ENCODE measurements at regions not wholly inside any gene's neighbourhood (a gene's known extent, or its start where the extent isn't known, plus 50 kb on each side); places are given as distances from the start of the nearest gene placed in this dataset.

DNA sequence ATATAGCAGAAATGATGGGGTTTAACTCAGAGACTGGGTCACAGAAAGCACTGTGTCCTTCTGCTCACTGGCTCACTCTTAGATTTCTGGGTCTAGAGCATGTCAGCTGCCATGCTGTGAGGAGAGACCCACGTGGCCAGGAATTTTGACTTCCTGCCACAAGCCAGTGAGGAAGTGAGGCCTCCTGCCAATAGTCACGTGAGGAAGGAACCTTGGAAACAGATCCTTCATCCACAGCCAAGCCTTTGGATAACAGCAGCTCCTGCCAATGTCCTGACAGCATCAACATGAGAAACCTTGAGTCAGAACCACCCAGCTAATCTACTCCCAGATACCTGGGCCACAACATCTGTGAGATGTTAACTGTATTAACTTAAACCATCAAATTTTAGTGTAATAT is 114.5 kb upstream of the PLPPR5 start:
- TF ChIP-seq, protein P1, sequence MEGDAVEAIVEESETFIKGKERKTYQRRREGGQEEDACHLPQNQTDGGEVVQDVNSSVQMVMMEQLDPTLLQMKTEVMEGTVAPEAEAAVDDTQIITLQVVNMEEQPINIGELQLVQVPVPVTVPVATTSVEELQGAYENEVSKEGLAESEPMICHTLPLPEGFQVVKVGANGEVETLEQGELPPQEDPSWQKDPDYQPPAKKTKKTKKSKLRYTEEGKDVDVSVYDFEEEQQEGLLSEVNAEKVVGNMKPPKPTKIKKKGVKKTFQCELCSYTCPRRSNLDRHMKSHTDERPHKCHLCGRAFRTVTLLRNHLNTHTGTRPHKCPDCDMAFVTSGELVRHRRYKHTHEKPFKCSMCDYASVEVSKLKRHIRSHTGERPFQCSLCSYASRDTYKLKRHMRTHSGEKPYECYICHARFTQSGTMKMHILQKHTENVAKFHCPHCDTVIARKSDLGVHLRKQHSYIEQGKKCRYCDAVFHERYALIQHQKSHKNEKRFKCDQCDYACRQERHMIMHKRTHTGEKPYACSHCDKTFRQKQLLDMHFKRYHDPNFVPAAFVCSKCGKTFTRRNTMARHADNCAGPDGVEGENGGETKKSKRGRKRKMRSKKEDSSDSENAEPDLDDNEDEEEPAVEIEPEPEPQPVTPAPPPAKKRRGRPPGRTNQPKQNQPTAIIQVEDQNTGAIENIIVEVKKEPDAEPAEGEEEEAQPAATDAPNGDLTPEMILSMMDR (IDR thresholded peaks at IDR 0.05; ENCODE audit: insufficient read depth, low read length, severe bottlenecking), result no peak
- no peak for DNase-seq (ENCODE audit: low read depth)
- FAIRE-seq, result no peak

DNA sequence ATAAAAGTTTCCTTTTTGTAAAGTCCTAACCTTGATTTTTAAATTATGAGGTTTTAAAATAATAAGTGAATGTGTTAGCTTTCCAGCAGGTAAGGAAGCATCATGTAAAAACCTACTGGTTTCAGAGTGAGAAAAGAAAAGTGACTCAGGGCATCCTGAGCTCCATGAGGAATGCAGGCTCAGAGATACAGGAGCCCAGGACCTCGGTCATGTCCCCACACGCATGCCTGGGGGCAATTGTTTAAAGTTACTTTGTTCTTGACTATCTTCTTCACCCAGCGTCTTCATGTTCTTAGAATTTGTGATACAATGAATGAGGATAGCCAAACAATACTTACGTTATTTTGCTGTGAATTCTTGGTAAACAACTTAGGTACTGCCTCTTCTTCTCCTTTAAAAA is 117.4 kb upstream of the PLPPR5 start:
- TF ChIP-seq, protein P1 (IDR thresholded peaks at IDR 0.05; ENCODE audit: insufficient read depth, low read length, severe bottlenecking), result no peak
- no peak for FAIRE-seq
- Histone ChIP-seq H3K27me3 (ENCODE audit: control insufficient read depth, insufficient read depth, low read length) (no peaks in the 10 kb centered on the region), H3K36me3 (ENCODE audit: control insufficient read depth, insufficient read depth, low read length) (no peaks in the 10 kb centered on the region), H3K4me3 (ENCODE audit: low read depth, low read length) (no peak overlapping the region)
- peak; percentile 73 for DNase-seq (ENCODE audit: low read depth)

More for the DNA sequence above, 114.5 kb upstream of the PLPPR5 start:
- H3K36me3 ChIP-seq (ENCODE audit: control insufficient read depth, insufficient read depth, low read length), result no peaks in the 10 kb centered on the region
- no peaks in the 10 kb centered on the region for H3K27me3 ChIP-seq (ENCODE audit: control insufficient read depth, insufficient read depth, low read length)
- H3K4me3 ChIP-seq (ENCODE audit: low read depth, low read length), result no peak overlapping the region

DNA sequence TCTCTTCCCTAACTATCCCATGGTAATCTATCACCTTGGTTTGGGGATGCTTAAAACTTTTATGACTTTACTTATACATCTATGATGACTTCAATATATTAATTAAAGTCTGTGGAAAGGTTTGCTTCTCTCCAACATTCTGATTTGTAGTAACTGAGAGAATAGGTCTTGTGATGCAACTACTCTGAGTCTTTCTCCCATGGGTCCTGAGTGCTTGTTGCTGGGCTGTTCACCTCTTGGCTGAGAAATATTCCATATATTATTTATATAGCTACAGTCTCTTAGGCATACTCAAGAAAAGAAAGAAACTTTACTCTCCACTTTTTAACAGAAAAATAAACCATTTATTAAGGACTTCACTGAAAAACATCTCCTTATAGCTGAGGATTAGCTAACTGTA is 119.3 kb upstream of the PLPPR5 start:
- TF ChIP-seq, protein P1 (IDR thresholded peaks at IDR 0.05; ENCODE audit: insufficient read depth, low read length, severe bottlenecking), result no peak
- no peaks in the 10 kb centered on the region for H3K27me3 ChIP-seq (ENCODE audit: control insufficient read depth, insufficient read depth, low read length)
- no peak for FAIRE-seq
- DNase-seq (ENCODE audit: low read depth), result no peak
- no peak overlapping the region for H3K4me3 ChIP-seq (ENCODE audit: low read depth, low read length)
- H3K36me3 ChIP-seq (ENCODE audit: control insufficient read depth, insufficient read depth, low read length), result no peaks in the 10 kb centered on the region

DNA sequence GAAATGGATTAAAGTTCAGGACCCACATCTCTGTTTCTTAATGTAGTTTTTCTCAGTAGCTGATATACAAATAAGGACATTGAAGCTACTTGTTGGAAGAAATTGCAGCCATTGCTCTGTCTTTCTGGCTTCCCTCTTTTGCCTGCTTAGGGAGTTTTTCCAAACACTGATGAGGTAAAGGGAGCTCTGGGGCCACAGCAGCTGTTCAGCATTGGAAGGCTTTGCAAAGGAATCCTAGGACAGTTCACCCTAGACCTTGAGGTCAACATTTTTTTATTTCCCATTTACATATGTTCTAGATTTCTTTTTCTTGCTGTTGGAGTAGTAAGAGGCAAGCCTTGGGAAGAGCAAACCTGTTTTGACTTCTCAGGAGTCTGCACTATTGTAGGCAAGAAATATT is 126.9 kb upstream of the PLPPR5 start:
- DNase-seq (ENCODE audit: low read depth) (no peak), FAIRE-seq (no peak)
- Histone ChIP-seq H3K27me3 (ENCODE audit: control insufficient read depth, insufficient read depth, low read length) (no peaks in the 10 kb centered on the region), H3K36me3 (ENCODE audit: control insufficient read depth, insufficient read depth, low read length) (no peaks in the 10 kb centered on the region), H3K4me3 (ENCODE audit: low read depth, low read length) (no peak overlapping the region)
- TF ChIP-seq, protein P1 (IDR thresholded peaks at IDR 0.05; ENCODE audit: insufficient read depth, low read length, severe bottlenecking), result no peak

DNA sequence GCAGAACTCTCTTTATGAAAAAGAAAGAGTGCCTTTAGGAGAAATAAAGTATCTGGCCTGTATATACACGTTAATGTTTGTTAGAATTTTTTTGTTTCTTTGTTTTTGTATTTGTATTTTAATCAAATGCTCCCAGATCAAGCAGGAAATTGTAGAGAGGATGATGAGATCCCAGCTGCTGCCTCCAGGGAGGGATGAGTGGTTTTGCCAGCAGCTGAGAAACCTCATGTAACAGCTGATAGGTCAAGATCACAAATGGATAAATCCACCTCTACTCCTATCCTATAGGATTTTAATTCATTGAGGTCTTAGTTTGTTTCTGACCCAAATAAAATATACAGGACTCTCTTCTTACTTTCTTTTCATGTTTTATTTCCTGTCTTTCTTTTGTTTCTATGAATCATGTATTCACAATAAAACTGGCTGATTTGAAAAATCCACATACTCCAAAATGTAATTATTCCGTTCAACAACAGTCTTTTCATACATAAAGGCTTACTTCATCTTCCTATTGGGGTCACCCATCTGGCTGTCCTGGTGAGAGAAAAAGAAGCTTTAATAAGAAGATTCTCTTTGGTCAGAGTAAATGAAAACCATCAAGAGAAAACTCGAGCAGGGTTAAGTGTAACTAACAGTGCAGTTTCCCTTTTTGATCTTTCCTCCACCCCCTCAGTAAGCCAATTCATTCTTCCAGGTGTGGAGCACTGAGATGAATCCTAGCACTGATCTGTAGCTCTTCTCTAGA is 129.3 kb upstream of the PLPPR5 start:
- TF ChIP-seq, protein P1 (IDR thresholded peaks at IDR 0.05; ENCODE audit: insufficient read depth, low read length, severe bottlenecking), result no peak
- FAIRE-seq, result no peak
- H3K36me3 ChIP-seq (ENCODE audit: control insufficient read depth, insufficient read depth, low read length), result no peaks in the 10 kb centered on the region
- peak; percentile 0 for DNase-seq (ENCODE audit: low read depth)
- H3K27me3 ChIP-seq (ENCODE audit: control insufficient read depth, insufficient read depth, low read length), result no peaks in the 10 kb centered on the region
- H3K4me3 ChIP-seq (ENCODE audit: low read depth, low read length), result no peak overlapping the region

Measured in bronchial epithelial cell (primary cell).